ENCODE measurements at regions not wholly inside any gene's neighbourhood (a gene's known extent, or its start where the extent isn't known, plus 50 kb on each side); places are given as distances from the start of the nearest gene placed in this dataset.

- DNase-seq (ENCODE audit: low read depth in 2 of 2), result no peak
Observed at GRCh38 chr5:115402822-115403577, 106.5 kb upstream of the CCDC112 start.

- no peak for DNase-seq (ENCODE audit: low read depth in 2 of 2)
Observed at GRCh38 chr5:115402092-115402491, 105.6 kb upstream of the CCDC112 start.

- no peak for DNase-seq (ENCODE audit: low read depth in 2 of 2)
Observed at GRCh38 chr5:115398719-115399118, 102.3 kb upstream of the CCDC112 start.

GRCh38 chr5:115396688-115397087 lies 100.2 kb upstream of the CCDC112 start:
- no peak for DNase-seq (ENCODE audit: low read depth in 2 of 2)

GRCh38 chr5:115396081-115396480 lies 99.6 kb upstream of the CCDC112 start:
- DNase-seq (ENCODE audit: low read depth in 2 of 2), result no peak

- no peak for DNase-seq (ENCODE audit: low read depth in 2 of 2)
Observed at GRCh38 chr5:115394531-115394930, 98.1 kb upstream of the CCDC112 start.

- no peak for DNase-seq (ENCODE audit: low read depth in 2 of 2)
Observed at GRCh38 chr5:115393239-115393638, 96.8 kb upstream of the CCDC112 start.

GRCh38 chr5:115392611-115393010 lies 96.2 kb upstream of the CCDC112 start:
- DNase-seq (ENCODE audit: low read depth in 2 of 2), result no peak

GRCh38 chr5:115391780-115392179 lies 95.3 kb upstream of the CCDC112 start:
- no peak for DNase-seq (ENCODE audit: low read depth in 2 of 2)

- DNase-seq (ENCODE audit: low read depth in 2 of 2), result no peak
Observed at GRCh38 chr5:115389799-115390382, 93.4 kb upstream of the CCDC112 start.

- DNase-seq (ENCODE audit: low read depth in 2 of 2), result no peak
Observed at GRCh38 chr5:115389034-115389798, 92.8 kb upstream of the CCDC112 start.

GRCh38 chr5:115388240-115388639 lies 91.8 kb upstream of the CCDC112 start:
- no peak for DNase-seq (ENCODE audit: low read depth in 2 of 2)

GRCh38 chr5:115387816-115388215 lies 91.4 kb upstream of the CCDC112 start:
- no peak for DNase-seq (ENCODE audit: low read depth in 2 of 2)

GRCh38 chr5:115386657-115387056 lies 90.2 kb upstream of the CCDC112 start:
- DNase-seq (ENCODE audit: low read depth in 2 of 2), result no peak

- no peak for DNase-seq (ENCODE audit: low read depth in 2 of 2)
Observed at GRCh38 chr5:115384587-115385375, 88.3 kb upstream of the CCDC112 start.

- DNase-seq (ENCODE audit: low read depth in 2 of 2), result no peak
Observed at GRCh38 chr5:115382989-115383388, 86.5 kb upstream of the CCDC112 start.

- DNase-seq (ENCODE audit: low read depth in 2 of 2), result no peak
Observed at GRCh38 chr5:115381911-115382662, 85.6 kb upstream of the CCDC112 start.

GRCh38 chr5:115379622-115380344 lies 83.3 kb upstream of the CCDC112 start:
- DNase-seq (ENCODE audit: low read depth in 2 of 2), result no peak

GRCh38 chr5:115378754-115379153 lies 82.3 kb upstream of the CCDC112 start:
- DNase-seq (ENCODE audit: low read depth in 2 of 2), result no peak

- no peak for DNase-seq (ENCODE audit: low read depth in 2 of 2)
Observed at GRCh38 chr5:115377468-115378217, 81.2 kb upstream of the CCDC112 start.

All from stimulated activated CD8-positive, alpha-beta memory T cell treated with anti-CD3 and anti-CD28 coated beads, Interleukin-15, amount 100 ng/mL, for 48 hours (primary cell).